ENCODE measurements at regions not wholly inside any gene's neighbourhood (a gene's known extent, or its start where the extent isn't known, plus 50 kb on each side); places are given as distances from the start of the nearest gene placed in this dataset.

DNA sequence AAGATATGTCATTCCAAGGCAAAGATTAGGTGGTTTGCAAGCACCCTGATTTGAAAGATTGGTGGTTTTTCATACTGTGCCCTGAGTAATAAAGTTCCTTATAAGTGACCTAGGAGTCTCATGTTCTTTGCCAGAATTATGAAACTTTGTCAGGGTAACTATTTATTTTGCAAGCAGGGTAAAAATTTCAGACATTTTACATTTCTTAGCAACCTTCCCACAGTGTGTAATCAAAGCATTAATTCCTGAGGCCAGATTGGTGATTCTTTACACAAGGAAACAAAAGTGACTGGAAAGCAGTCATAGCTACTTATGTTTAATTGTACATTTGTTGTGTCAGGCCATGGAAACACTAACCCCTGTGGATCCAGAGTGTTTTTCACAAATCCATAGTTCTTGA, 998.0 kb upstream of the B3GALT2 start:
- TF ChIP-seq, protein P1, sequence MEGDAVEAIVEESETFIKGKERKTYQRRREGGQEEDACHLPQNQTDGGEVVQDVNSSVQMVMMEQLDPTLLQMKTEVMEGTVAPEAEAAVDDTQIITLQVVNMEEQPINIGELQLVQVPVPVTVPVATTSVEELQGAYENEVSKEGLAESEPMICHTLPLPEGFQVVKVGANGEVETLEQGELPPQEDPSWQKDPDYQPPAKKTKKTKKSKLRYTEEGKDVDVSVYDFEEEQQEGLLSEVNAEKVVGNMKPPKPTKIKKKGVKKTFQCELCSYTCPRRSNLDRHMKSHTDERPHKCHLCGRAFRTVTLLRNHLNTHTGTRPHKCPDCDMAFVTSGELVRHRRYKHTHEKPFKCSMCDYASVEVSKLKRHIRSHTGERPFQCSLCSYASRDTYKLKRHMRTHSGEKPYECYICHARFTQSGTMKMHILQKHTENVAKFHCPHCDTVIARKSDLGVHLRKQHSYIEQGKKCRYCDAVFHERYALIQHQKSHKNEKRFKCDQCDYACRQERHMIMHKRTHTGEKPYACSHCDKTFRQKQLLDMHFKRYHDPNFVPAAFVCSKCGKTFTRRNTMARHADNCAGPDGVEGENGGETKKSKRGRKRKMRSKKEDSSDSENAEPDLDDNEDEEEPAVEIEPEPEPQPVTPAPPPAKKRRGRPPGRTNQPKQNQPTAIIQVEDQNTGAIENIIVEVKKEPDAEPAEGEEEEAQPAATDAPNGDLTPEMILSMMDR (IDR thresholded peaks at IDR 0.05; ENCODE audit: insufficient read depth, low read depth, low read length) = no peak
- no peak for DNase-seq (ENCODE audit: low read depth)
- H3K4me3 ChIP-seq (ENCODE audit: low read depth, low read length) = no peak overlapping the region

DNA sequence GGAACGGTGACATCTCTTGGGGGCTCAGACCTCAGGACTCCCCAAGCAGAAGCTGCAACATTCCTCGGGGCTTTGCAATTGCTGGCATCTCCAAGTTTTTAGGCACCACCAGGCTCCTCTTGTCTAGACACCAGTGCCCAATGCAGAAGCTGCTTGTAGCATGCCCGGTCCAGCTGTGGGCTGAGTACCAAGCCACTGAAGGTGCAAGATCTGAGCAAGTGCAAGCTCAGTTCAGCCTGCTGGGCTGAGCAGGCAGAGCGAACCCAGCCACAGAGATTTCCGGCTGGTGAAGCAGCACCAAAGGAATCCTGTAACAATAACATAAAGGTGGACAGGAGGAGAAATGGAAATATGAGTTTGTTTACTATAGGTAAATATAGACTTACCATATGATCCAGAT, 995.4 kb upstream of the B3GALT2 start:
- TF ChIP-seq, protein P1 (IDR thresholded peaks at IDR 0.05; ENCODE audit: insufficient read depth, low read depth, low read length) = no peak
- DNase-seq (ENCODE audit: low read depth) = no peak
- no peak overlapping the region for H3K4me3 ChIP-seq (ENCODE audit: low read depth, low read length)

DNA sequence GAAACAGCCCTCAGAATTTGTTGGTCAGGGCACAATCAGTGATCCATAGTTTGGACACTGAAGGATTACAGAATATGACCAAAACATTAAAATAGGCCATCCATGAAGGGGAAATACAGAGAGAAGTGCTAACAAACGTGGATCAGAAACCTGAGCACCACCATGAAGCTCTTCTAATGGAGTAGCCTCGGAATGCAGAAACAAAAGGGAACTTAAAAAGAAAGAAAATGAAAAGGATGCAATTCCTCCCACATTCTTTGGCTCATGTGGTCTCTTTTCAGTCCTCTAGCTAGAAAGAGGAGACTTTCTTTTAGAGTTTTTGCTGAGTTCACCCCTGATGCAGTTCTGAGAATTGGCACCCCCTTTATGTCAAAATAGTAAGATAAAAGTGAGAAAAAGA, 989.8 kb upstream of the B3GALT2 start:
- H3K4me3 ChIP-seq (ENCODE audit: low read depth, low read length) = no peak overlapping the region
- no peak for DNase-seq (ENCODE audit: low read depth)
- TF ChIP-seq, protein P1 (IDR thresholded peaks at IDR 0.05; ENCODE audit: insufficient read depth, low read depth, low read length) = no peak

DNA sequence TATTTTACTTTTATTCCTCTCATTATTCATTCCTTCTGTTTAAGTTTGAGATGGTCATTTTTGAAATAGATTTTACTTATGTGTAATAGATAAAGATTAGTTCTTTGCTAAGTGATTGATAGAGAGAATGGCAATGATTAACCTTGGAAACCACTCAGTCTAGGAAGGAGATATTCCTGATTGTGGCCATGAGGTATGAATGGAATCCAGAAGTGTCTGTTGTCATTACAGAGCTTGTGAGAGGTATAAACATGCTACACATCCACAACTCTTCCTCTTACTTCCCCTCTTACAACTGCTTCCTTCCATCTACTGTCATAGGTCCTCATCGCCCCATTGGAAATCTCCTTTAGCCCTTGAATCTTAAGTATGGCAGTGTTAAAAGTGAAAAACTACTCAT, 988.8 kb upstream of the B3GALT2 start:
- no peak for DNase-seq (ENCODE audit: low read depth)
- no peak overlapping the region for H3K4me3 ChIP-seq (ENCODE audit: low read depth, low read length)
- TF ChIP-seq, protein P1 (IDR thresholded peaks at IDR 0.05; ENCODE audit: insufficient read depth, low read depth, low read length) = no peak

DNA sequence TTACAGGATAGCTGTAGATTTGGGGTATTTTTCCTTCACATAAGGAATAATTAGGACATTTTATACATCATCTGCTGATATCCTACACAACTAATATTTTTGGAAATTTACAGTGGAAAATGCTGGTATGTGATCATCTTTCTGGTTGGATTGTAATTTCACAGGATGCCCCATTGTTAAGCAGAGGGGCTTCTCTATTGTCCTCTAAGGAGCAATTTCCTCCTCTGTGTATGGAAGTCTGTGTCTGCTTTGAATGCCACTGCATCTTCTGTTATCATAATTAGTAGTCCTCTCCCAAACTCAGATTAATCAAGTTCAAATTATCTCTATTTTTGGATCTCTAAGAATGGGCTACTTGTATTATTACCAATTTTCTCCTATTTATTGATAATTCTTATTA, 988.1 kb upstream of the B3GALT2 start:
- no peak overlapping the region for H3K4me3 ChIP-seq (ENCODE audit: low read depth, low read length)
- DNase-seq (ENCODE audit: low read depth) = no peak
- TF ChIP-seq, protein P1 (IDR thresholded peaks at IDR 0.05; ENCODE audit: insufficient read depth, low read depth, low read length) = no peak

DNA sequence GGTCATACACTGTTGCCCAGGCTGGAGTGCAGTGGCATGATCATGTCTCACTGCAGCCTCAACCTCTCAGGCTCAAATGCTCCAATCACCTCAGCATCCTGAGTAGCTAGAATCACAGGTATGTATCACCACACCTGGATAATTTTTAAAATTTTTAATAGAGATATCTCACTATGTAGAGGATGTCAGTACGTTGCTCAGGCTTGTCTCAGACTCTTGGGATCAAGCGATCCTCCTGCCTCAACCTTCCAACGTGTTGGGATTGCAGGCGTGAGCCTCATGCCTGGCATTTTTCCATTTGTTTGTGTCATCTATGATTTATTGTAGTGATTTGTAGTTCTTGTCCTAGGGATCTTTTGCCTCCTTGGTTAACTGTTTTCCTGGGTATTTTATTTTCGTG, 985.2 kb upstream of the B3GALT2 start:
- TF ChIP-seq, protein P1 (IDR thresholded peaks at IDR 0.05; ENCODE audit: insufficient read depth, low read depth, low read length) = no peak
- no peak overlapping the region for H3K4me3 ChIP-seq (ENCODE audit: low read depth, low read length)
- no peak for DNase-seq (ENCODE audit: low read depth)

DNA sequence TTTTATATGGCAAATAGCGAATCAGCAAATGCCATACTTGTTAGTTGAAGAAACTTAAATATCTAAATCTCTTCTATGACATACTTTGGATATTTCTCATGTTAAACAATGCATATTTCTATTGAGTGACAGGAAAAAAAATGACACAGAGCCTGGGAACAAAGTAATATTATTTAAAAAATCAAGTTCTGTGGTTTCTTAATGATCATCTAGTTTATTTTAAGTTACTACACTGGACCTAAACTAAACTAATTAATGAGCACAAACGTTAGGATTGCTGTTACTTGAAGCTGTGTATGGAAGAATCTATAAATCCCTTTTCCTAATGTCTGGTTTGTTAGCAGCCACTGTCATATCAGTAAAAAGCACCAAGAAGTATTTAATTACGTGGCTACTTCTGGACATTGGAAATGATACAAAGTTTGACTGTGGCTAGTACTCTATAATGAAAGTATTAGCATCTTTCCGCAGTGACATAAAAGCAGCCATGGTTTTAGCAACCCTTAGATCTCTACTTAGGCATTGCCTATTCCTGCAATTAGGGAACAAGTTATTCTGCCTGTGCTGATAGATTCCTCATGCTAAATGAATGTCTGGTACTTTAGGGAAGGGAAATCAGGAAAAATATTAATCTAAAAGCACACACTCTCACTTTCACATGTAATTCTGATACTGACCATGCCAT, 981.7 kb upstream of the B3GALT2 start:
- no peak overlapping the region for H3K4me3 ChIP-seq (ENCODE audit: low read depth, low read length)
- no peak for DNase-seq (ENCODE audit: low read depth)
- TF ChIP-seq, protein P1 (IDR thresholded peaks at IDR 0.05; ENCODE audit: insufficient read depth, low read depth, low read length) = no peak

Measured in fibroblast of villous mesenchyme (primary cell).